HepG2 (cell line): ENCODE measurements at regions not wholly inside any gene's neighbourhood (a gene's known extent, or its start where the extent isn't known, plus 50 kb on each side); places are given as distances from the start of the nearest gene placed in this dataset.

ENCODE experiments used
- ATAC-seq: fragments of 200-7000 bp; cut with Tn5 transposase; 3 replicates; pipeline ENCODE4 v1.9.1; 2020; ENCODE audit warnings: mild to moderate bottlenecking, moderate library complexity
- BruUV-seq: library from RNA; stranded (reverse); fragments of 400-500 nt; replicated peaks from 2 replicates; lab custom pipeline; 2021; lab: Mats Ljungman, UMichigan
- CTCF ChIA-PET: fragments of 300-600 bp; formaldehyde crosslinking; extraction: SDS; loops from one replicate; lab custom pipeline; 2021; ENCODE audit warnings: low total read pairs, inconsistent platforms, low intra/inter-chr PET ratio; lab: Yijun Ruan, JAX
- POLR2A ChIA-PET: fragments of 350-600 bp; sonication (Branson Sonifier 250); formaldehyde crosslinking; loops from one replicate; lab custom pipeline; 2020; ENCODE audit warnings: antibody characterized with exemption, inconsistent platforms; lab: Yijun Ruan, JAX
- DNase-seq: peaks from one replicate; pipeline ENCODE4 v3.0.0-alpha.2; 2015; ENCODE audit warnings: low spot score
- FAIRE-seq: peaks from 3 replicates; lab custom pipeline; 2011; peaks lifted over from hg19 to GRCh38; lab: Jason Lieb, UNC
- H2AFZ ChIP-seq: one replicate; pipeline ENCODE4 v1.6.1; 2011; ENCODE audit warnings: low read length, inconsistent platforms
- H3K27ac ChIP-seq: fragments of 300-600 bp; 3 replicates; pipeline ENCODE4 v1.8.0; 2011; ENCODE audit warnings: mixed run types, mild to moderate bottlenecking, mixed read lengths, low read length, inconsistent platforms; ENCODE audit not compliant: insufficient read depth; ENCODE audit errors: extremely low read length
- H3K27me3 ChIP-seq, 2 experiments: fragments of 200-600 bp in 1 of 2; 2 replicates in 1 of 2; 3 replicates in 1 of 2; pipeline versions ENCODE4 v1.6.0 to v1.8.0; 2011; ENCODE audit warnings: low read length in 2 of 2, mild to moderate bottlenecking in 2 of 2, moderate library complexity in 2 of 2, inconsistent platforms in 1 of 2; ENCODE audit not compliant: insufficient read depth in 2 of 2, control insufficient read depth in 1 of 2
- H3K36me3 ChIP-seq, 2 experiments: fragments of 200-600 bp in 1 of 2; replicated peaks in 1 of 2; 2 replicates in 1 of 2; 3 replicates in 1 of 2; pipeline versions ENCODE4 v1.5.1 to v1.8.0; 2011; ENCODE audit warnings: low read length in 2 of 2, inconsistent platforms in 1 of 2; ENCODE audit not compliant: insufficient read depth in 2 of 2, control insufficient read depth in 1 of 2
- H3K4me1 ChIP-seq: 2 replicates; pipeline ENCODE4 v1.5.1; 2012; ENCODE audit warnings: low read length, inconsistent platforms; ENCODE audit not compliant: insufficient read depth
- H3K4me2 ChIP-seq: 2 replicates; pipeline ENCODE4 v1.6.0; 2011; ENCODE audit warnings: low read depth, low read length, inconsistent platforms
- H3K4me3 ChIP-seq, 3 experiments: fragments of 200-600 bp in 1 of 3; sonication (generic), shearing (Covaris generic) in 1 of 3; replicated peaks in 1 of 3; 2 replicates each; pipeline ENCODE4 v1.5.1; 2011 to 2016; ENCODE audit warnings: low read length in 3 of 3, inconsistent platforms in 2 of 3, low read depth in 2 of 3, mild to moderate bottlenecking in 2 of 3, control low read depth in 1 of 3, mixed read lengths in 1 of 3; ENCODE audit not compliant: insufficient read depth in 1 of 3
- H3K79me2 ChIP-seq: one replicate; pipeline ENCODE4 v1.6.1; 2011; ENCODE audit warnings: low read length, inconsistent platforms; ENCODE audit not compliant: insufficient read depth
- H3K9ac ChIP-seq: 2 replicates; pipeline ENCODE4 v1.6.0; 2011; ENCODE audit warnings: mild to moderate bottlenecking, low read depth, low read length, inconsistent platforms; ENCODE audit not compliant: insufficient read depth
- H3K9me3 ChIP-seq: 2 replicates; pipeline ENCODE4 v1.5.1; 2012; ENCODE audit warnings: mild to moderate bottlenecking, low read length
- H4K20me1 ChIP-seq: 2 replicates; pipeline ENCODE4 v1.6.0; 2011; ENCODE audit warnings: inconsistent platforms, mild to moderate bottlenecking, low read length, moderate library complexity; ENCODE audit not compliant: insufficient read depth
- ARNTL ChIP-seq: sonication (generic); formaldehyde crosslinking; IDR thresholded peaks from 2 replicates; pipeline ENCODE4 v1.4.0; 2020; ENCODE audit warnings: mild to moderate bottlenecking, missing genetic modification reagents
- CBX5 ChIP-seq: sonication (generic); formaldehyde crosslinking; IDR thresholded peaks from 2 replicates; pipeline ENCODE4 v1.4.0; 2020; ENCODE audit warnings: missing genetic modification reagents, borderline replicate concordance
- CENPX ChIP-seq: sonication (generic); formaldehyde crosslinking; IDR thresholded peaks from 2 replicates; pipeline ENCODE4 v1.9.0; 2021; ENCODE audit warnings: mild to moderate bottlenecking, missing genetic modification reagents, moderate library complexity
- HES4 ChIP-seq: sonication (generic); formaldehyde crosslinking; IDR thresholded peaks from 2 replicates; pipeline ENCODE4 v1.9.0; 2021; ENCODE audit warnings: mild to moderate bottlenecking, missing genetic modification reagents, borderline replicate concordance
- JDP2 ChIP-seq: sonication (generic); formaldehyde crosslinking; IDR thresholded peaks from 2 replicates; pipeline ENCODE4 v1.8.1; 2022; ENCODE audit warnings: missing genetic modification reagents, borderline replicate concordance
- JUNB ChIP-seq: sonication (generic); formaldehyde crosslinking; IDR thresholded peaks from 2 replicates; pipeline ENCODE4 v1.8.0; 2022; ENCODE audit warnings: missing genetic modification reagents, mild to moderate bottlenecking, borderline replicate concordance
- KLF6 ChIP-seq: IDR thresholded peaks from 2 replicates; pipeline ENCODE4 v1.8.0; 2016; ENCODE audit warnings: missing biosample characterization, missing genetic modification reagents
- LBX2 ChIP-seq: sonication (generic); formaldehyde crosslinking; IDR thresholded peaks from 2 replicates; pipeline ENCODE4 v1.5.0; 2020; ENCODE audit warnings: missing genetic modification reagents, mild to moderate bottlenecking, borderline replicate concordance
- NCOA5 ChIP-seq: sonication (generic); formaldehyde crosslinking; IDR thresholded peaks from 2 replicates; pipeline ENCODE4 v1.4.0; 2020; ENCODE audit warnings: missing genetic modification reagents
- POGZ ChIP-seq: sonication (generic); formaldehyde crosslinking; IDR thresholded peaks from 2 replicates; pipeline ENCODE4 v1.4.0; 2020; ENCODE audit warnings: mild to moderate bottlenecking, missing genetic modification reagents
- RORA ChIP-seq: sonication (generic); formaldehyde crosslinking; IDR thresholded peaks from 2 replicates; pipeline ENCODE4 v1.5.0; 2020; ENCODE audit warnings: mild to moderate bottlenecking, missing genetic modification reagents, moderate library complexity
- TEF ChIP-seq: sonication (generic); formaldehyde crosslinking; IDR thresholded peaks from 2 replicates; pipeline ENCODE4 v1.5.0; 2020; ENCODE audit warnings: missing genetic modification reagents
- ZBTB8A ChIP-seq: sonication (generic); formaldehyde crosslinking; IDR thresholded peaks from 2 replicates; pipeline ENCODE4 v1.4.0; 2020; ENCODE audit warnings: mild to moderate bottlenecking, low read depth, missing genetic modification reagents, borderline replicate concordance
- ZFAT ChIP-seq: sonication (generic); formaldehyde crosslinking; conservative IDR thresholded peaks from 2 replicates; pipeline ENCODE4 v1.8.1; 2023; ENCODE audit warnings: missing genetic modification reagents, inconsistent platforms
- ZNF205 ChIP-seq: IDR thresholded peaks from 2 replicates; pipeline ENCODE4 v1.6.1; 2018; ENCODE audit warnings: missing biosample characterization, missing genetic modification reagents
- ZNF512B ChIP-seq: sonication (generic); formaldehyde crosslinking; IDR thresholded peaks from 2 replicates; pipeline ENCODE4 v1.5.1; 2020; ENCODE audit warnings: missing genetic modification reagents, mild to moderate bottlenecking, borderline replicate concordance
- ZNF788 ChIP-seq: sonication (generic); formaldehyde crosslinking; IDR thresholded peaks from 2 replicates; pipeline ENCODE4 v1.5.0; 2020; ENCODE audit warnings: mild to moderate bottlenecking, missing genetic modification reagents, borderline replicate concordance
- WGBS: methylation state at CpG from one replicate; pipeline ENCODE4 v1.1.6; 2017; ENCODE audit warnings: low lambda C conversion rate; 5-methylcytosine and 5-hydroxymethylcytosine counted together
- in situ Hi-C: cut with HindIII; loops from 2 replicates; pipeline ENCODE4 v1.10.0; 2017; ENCODE audit warnings: low pct_unique_long_range_greater_than_20kb; ENCODE audit not compliant: extremely low pct_ligation_motif_present
- intact Hi-C: fragments of 100-400 bp; cut with micrococcal nuclease; formaldehyde crosslinking; loops from one replicate; pipeline ENCODE4 v1.10.0; 2022; ENCODE audit not compliant: unreplicated experiment

- Histone ChIP-seq H4K20me1 (no peaks in the 10 kb centered on the region), H3K36me3 (no peaks in the 10 kb centered on the region), H3K4me3 (no peak overlapping the region), H2AFZ (no peak overlapping the region), H3K79me2 (no peaks in the 10 kb centered on the region), H3K9me3 (no peaks in the 10 kb centered on the region), H3K27me3 (0 out of 5 replicates have a peak, but pooled peaks cover 0 to 3% of the 10 kb centered on the region in 2 experiments), H3K4me2 (no peak overlapping the region), H3K4me1 (no peaks in the 10 kb centered on the region), H3K27ac (no peak overlapping the region), H3K9ac (no peak overlapping the region)
- POLR2A ChIA-PET = no interaction called here
- intact Hi-C loops (no loop called here), in situ Hi-C loops (no loop called here)
- no peak for DNase-seq
- BruUV-seq = no TSS peak
- FAIRE-seq = no peak
- WGBS = 11% methylated on average over 8 of the region's 9 CpGs
- no peak for ATAC-seq
- CTCF ChIA-PET = no interaction called here
- TF ChIP-seq CENPX (CRISPR knock-in tag) = no peak
- no peak for TF ChIP-seq ARNTL (CRISPR knock-in tag)
- no peak for TF ChIP-seq RORA
- TF ChIP-seq CBX5 (CRISPR knock-in tag) = no peak
- TF ChIP-seq ZNF788 (CRISPR knock-in tag) = no peak
- no peak for TF ChIP-seq NCOA5 (CRISPR knock-in tag)
- TF ChIP-seq ZBTB8A (CRISPR knock-in tag) = no peak
- TF ChIP-seq POGZ (CRISPR knock-in tag) = no peak
- no peak for TF ChIP-seq JDP2 (CRISPR knock-in tag)
- no peak for TF ChIP-seq TEF
- TF ChIP-seq KLF6 (CRISPR knock-in tag) = no peak
- TF ChIP-seq ZNF512B (CRISPR knock-in tag) = no peak
- TF ChIP-seq HES4 (CRISPR knock-in tag) = no peak
- TF ChIP-seq JUNB (CRISPR knock-in tag) = no peak
- TF ChIP-seq ZFAT (CRISPR knock-in tag) = no peak
- TF ChIP-seq ZNF205 (CRISPR knock-in tag) = no peak
- no peak for TF ChIP-seq LBX2 (CRISPR knock-in tag)
Measured at GRCh38 chr4:24065974-24066373, 176.1 kb upstream of the PPARGC1A start.
